Effector CD8-positive, alpha-beta T cell (primary cell): ENCODE measurements at regions not wholly inside any gene's neighbourhood (a gene's known extent, or its start where the extent isn't known, plus 50 kb on each side); places are given as distances from the start of the nearest gene placed in this dataset.
A peak's percentile ranks its signal among the peaks of the same experiment; 100 is the strongest.
"Not testable (repeated sequence)": the region's sequence is repeated elsewhere in the genome, so short reads cannot be mapped to it uniquely, and the experiment has no call there.

Experiments used
- DNase-seq: peaks from one replicate; lab custom pipeline; 2025; lab: John Stamatoyannopoulos, UW

- DNase-seq = no peak
Observed at GRCh38 chr17:51435171-51435552, 174.8 kb downstream of the UTP18 start.

DNA sequence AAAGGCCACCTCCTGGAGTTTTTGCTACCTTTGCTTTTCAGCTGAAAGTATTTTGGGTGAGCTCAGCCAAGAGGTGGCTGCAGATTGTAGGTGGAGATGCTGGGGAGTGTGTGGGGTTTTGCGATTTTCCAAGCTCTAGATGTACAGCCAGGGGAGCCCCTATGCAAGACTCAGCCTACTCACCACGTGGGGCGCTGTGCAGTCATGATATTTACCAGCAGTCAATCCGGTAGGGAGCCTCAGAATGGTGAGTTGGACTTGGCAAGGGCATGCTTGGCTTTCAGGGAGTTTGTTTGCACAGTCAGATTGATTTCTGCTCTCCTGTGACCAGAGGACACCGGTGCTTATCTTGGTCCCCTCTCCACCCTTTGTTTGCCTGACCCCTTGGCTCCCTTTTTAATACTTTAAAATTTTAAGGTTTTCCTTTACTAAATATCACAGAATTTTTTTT is 175.3 kb downstream of the UTP18 start:
- DNase-seq = no peak

DNA sequence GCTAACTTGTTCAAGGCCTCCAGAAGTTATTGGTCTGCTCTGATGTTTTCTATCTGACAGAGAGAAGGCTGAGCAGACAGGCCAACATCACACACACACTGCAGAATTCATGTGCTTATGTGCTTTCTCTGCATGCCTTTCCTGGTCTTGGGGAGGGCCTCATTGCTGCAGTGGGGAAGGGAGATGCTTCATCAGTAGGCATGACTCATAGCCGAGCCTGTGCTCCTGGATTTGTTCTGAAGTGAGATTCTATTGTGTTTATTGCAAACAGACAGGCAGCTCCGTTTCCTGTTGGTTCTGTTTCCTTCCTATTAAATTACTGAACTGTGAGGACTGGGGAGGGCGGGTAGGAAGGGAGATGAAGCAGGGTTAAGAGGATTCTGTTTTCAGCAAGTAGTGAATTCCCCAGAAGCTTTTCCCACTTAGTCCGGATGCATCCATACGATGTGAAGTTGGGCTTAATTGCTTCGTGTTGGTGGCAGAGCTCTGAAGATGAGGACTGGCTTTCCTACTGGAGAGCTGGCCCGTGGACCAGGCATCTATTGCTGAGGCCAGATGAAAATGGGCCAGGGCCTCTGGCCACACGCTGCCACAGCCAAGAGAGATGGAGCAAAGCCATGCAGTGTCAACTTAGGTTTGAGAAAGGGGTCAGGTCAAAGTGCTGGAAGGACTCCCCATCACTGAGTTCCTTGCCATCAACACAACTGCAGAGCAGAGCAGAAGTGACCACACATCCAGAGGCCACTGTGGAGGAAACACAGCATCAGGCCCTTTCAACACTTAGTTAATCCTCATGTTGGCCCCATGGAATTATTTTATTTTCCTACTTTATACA is 179.3 kb downstream of the UTP18 start:
- DNase-seq = no peak

DNA sequence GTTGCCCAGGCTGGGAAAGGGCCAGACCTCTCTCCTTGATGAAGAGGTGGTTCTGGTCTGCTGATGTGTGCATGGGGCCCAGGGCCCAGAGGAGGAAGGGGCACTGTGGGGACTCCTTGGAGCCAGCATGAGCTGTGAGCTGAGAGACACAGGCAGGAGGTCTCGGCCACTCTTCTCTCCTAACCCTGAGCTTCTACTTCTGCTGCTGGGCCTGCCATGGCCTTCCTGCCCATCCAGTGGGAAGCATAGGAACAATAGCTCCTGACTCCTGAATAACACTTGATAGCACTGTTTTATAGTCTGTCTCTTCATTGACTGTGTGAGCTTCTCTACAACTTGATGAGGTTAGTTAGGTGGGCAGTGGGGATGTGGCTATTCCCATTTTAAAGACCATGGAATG is 181.1 kb downstream of the UTP18 start:
- DNase-seq = no peak

- DNase-seq = no peak
Observed at GRCh38 chr17:51442088-51442865, 181.9 kb downstream of the UTP18 start.

DNA sequence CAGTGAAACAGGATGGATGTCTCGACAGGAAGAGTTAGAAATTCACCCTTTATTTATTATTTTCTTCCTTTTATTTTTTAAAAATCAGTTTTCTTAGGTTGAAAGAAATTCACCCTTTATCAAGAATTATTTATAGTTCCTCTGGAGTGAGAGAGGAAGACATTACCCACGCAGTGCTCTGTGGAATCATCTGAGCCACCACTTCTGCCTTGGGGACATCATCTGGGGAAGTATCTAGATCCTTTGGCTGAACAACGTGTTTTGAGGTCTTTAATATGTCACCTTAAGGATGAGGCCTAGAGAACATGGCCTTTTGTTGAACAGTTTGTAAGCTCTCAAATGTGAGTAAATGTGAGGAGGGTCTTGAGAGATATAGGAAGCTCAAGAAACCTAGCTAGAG is 183.3 kb downstream of the UTP18 start:
- no peak for DNase-seq

GRCh38 chr17:51445946-51446345 is 185.6 kb downstream of the UTP18 start:
- DNase-seq = no peak

GRCh38 chr17:51454456-51454978 is 194.2 kb downstream of the UTP18 start:
- DNase-seq = no peak

DNA sequence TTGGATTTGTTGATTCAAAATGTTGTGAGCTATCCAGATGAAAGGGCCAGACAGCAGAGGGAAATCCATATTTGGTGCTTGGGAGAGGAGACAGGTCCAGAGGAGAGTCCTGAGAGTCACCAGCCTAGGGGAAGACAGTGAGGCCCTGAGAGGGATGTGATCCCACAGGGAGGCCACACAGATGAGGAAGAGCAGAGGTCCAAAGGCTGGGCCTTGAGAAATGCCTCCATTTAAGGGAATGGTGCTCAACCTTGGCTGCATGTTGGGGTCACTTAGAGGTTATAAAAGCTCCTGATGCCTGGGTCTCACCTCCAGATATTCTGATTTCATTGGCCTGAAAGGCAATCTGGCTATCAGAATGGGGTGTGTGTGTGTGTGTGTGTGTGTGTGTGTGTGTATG is 194.9 kb downstream of the UTP18 start:
- DNase-seq = no peak

GRCh38 chr17:51455931-51456330 is 195.6 kb downstream of the UTP18 start:
- no peak for DNase-seq

GRCh38 chr17:51456942-51457341 is 196.6 kb downstream of the UTP18 start:
- DNase-seq = no peak

DNA sequence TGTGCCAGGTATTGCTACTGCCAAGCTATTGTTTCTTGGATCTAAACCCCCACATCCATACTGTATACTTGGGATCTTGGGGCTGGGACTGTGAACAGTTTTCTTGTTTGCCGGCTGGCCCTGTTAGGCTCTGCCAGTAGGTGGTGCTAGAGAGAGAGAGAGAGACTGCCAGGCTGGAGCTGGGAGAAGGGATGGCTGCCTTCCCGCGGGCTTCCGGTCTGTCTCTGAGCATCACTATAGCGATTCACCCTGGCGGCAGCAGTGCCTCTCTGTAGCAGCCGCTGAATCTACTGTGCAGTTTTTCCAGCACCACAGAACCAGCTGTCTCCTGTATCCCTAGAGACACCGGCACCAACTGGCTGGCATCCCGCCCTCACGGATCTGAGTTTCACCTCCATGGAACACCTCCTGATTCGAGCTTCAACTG is 201.2 kb downstream of the UTP18 start:
- peak; percentile 2 for DNase-seq

GRCh38 chr17:51463353-51463752 is 203.0 kb downstream of the UTP18 start:
- no peak for DNase-seq

DNA sequence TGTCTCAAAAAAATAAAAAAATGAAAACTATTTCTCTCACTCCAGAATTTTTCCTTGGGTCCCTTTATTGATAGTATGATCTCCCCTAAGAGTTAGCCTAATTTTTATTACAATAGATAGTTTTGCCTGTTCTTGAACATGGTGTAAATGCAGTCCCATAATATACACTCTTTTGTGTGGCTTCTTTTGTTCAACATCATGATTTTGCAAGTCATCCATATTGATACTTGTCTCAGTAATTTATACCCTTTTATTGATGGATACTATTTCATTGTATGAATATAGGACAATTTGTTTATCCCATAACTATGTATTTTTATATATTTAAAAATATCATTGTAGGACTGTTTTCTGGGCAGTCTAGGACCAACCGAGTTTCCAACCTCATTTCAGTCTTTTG is 207.0 kb downstream of the UTP18 start:
- DNase-seq = no peak

GRCh38 chr17:51472670-51473205 is 212.4 kb downstream of the UTP18 start:
- no peak for DNase-seq

- DNase-seq = no peak
Observed at GRCh38 chr17:51474764-51475163, 214.4 kb downstream of the UTP18 start.

DNA sequence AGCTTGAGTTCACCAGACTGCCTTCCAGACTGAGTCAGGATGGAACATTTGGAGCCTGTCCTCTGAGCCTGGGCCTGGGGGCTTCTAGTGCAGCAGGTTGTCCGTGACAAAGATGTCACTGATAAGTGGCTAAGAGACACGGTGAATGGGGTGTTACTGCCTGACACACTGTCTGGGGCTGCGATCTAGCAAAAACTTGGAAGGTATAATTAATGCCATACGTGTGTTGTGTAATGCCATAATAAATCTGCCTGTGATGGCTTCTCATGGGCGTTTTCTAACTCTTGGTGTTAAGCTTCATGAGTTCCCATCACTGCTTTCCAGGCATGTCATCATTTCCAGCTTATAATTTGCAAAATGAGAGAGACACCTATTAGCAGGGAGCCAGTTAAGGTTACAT is 215.4 kb downstream of the UTP18 start:
- no peak for DNase-seq

GRCh38 chr17:51479303-51479702 is 219.0 kb downstream of the UTP18 start:
- no peak for DNase-seq

DNA sequence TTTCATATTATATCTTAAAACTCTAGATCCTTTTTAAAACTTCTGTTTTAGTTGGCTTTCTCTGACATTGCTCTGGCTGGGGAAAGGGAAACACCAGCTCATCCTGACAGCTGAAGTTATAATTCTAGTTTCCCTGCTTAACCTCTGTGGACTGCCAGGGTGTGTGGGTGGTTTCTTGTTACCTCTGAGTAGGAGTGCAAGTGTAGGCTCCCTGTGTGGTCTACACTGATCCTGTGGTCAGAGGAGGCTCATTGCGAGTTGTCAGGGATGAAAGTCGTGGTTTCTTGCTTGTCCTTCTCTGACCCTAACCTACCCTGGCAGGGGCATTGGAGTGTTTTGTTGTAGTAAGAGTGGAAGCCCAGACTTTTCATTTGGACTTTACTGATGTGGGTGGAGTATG is 221.0 kb downstream of the UTP18 start:
- DNase-seq = no peak

GRCh38 chr17:51482248-51482647 is 221.9 kb downstream of the UTP18 start:
- DNase-seq = not testable (repeated sequence)

GRCh38 chr17:51486091-51486490 is 225.7 kb downstream of the UTP18 start:
- no peak for DNase-seq

- DNase-seq = no peak
Observed at GRCh38 chr17:51486885-51487520, 226.7 kb downstream of the UTP18 start.
